HG02759 (cell line): ENCODE measurements at regions not wholly inside any gene's neighbourhood (a gene's known extent, or its start where the extent isn't known, plus 50 kb on each side); places are given as distances from the start of the nearest gene placed in this dataset.
A peak's percentile ranks its signal among the peaks of the same experiment; 100 is the strongest.
"Not testable (repeated sequence)": the region's sequence is repeated elsewhere in the genome, so short reads cannot be mapped to it uniquely, and the experiment has no call there.

ENCODE experiments used
- ATAC-seq: cut with Tn5 transposase; IDR thresholded peaks from one replicate; pipeline ENCODE4 v1.9.1; 2021; ENCODE audit warnings: mild to moderate bottlenecking, moderate library complexity; ENCODE audit not compliant: unreplicated experiment

GRCh38 chr9:7545371-7546165 lies 254.0 kb downstream of the DMAC1 start:
- ATAC-seq, result no peak

- no peak for ATAC-seq
These were observed 256.9 kb downstream of the DMAC1 start for GRCh38 chr9:7542693-7543092.

GRCh38 chr9:7542126-7542525 lies 257.5 kb downstream of the DMAC1 start:
- no peak for ATAC-seq

- ATAC-seq, result peak; percentile 92
These were observed 263.2 kb downstream of the DMAC1 start for GRCh38 chr9:7536310-7536939.

DNA sequence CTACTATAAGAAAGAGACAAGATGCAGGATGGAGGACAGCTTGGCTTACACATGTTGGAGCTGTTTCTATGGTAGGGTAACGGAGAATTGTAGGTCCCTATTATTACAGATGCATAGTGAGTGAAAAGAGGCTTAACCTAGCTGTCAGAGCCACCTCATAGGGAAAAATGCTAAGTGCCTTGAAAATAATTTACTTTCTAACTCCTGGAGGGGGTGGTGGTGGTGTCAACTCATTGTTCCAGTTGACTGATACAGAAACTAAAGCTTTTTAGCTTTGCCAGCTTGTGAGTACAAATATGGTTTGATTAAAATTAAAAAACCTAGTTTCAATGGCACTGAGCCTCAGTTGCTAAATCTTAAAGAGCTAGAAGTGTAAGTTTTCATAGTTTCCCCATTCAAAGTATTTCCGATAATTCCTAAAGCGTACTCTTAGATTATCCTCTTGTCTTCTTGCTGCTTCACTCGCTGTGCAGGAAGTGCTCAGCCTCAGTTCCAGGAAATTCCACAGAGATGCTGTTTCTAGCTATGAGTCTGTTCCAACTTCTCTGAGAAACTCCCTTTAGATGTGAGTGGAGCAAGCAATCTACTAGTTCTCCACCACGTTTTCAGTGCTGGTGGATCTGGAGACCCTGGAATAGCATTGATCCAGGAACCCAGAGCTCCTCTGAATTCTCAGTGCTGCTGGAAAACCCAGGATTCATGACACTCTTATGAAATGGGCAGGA lies 265.2 kb downstream of the DMAC1 start:
- no peak for ATAC-seq

DNA sequence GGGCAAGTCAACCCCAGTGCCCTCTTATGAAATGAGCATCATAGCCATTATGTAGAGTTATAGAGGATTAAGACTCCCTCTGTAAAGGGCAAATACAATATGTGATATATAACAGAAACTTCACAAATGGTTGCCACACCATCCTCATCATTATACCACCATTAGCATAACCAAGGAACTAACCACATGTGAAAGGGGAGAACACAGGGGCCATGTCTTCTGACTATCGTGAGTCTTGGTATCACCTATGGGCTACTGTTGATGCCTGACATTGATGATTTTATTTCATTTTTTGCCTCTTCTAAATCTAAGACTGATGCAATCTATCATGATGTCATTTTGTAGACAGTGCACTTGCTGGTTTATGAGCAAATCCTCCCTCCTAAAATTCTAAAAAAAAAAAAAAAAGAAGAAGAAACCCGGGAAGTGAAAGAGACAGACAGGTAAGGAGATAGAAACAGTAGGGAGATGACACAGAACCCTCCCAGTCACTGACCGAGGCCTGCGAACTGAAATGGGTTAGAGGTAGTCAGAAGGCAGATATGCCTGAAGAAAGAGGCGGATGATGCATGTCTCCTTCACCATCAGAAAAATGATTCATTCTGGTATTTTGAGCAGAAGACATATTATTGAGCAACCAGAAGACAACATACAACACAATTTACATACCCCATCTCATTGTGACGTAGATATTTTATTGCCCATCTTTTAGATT lies 266.0 kb downstream of the DMAC1 start:
- ATAC-seq, result no peak

- no peak for ATAC-seq
These were observed 276.0 kb downstream of the DMAC1 start for GRCh38 chr9:7523426-7524043.

GRCh38 chr9:7520396-7520795 lies 279.2 kb downstream of the DMAC1 start:
- no peak for ATAC-seq

DNA sequence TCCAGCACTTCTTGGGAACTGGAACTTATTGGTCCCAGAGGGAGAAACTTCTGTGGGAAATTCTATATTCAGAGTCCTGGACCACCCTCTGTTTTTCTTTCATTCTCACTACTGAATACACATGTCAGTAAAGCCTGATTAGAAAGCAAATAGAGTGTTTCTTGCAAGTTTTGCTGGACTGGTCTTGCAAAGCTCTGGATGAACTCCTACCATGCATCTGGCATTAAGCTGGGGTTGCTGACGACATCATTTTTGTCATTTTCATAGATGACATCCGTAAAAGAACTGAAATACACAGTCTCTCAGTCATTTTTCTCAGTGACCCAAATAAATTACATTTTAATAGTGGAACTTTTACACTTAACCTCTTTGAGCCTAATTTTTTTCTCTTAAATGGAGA lies 283.2 kb downstream of the DMAC1 start:
- no peak for ATAC-seq

GRCh38 chr9:7510199-7510598 lies 289.4 kb downstream of the DMAC1 start:
- no peak for ATAC-seq

- ATAC-seq, result no peak
These were observed 289.9 kb downstream of the DMAC1 start for GRCh38 chr9:7509576-7510145.

DNA sequence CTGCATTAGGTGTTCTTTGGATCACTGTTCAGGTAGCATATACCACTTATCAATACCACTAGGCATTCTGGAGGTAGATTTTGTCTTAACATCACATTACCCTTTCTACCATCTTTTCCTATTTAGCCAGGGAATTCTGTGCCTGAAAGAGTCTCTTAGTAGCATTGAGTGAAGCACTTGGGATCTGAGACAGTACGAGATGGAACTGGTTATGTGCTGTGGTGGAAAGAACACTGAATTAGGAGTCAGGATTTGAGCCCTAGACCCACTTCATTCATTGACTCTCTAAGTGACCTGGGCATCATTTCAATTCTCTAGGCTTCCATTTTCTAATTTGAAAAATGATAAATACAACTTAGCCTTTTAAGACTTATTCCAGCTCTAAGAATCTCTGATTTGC lies 291.1 kb downstream of the DMAC1 start:
- no peak for ATAC-seq

- ATAC-seq, result no peak
These were observed 291.9 kb downstream of the DMAC1 start for GRCh38 chr9:7507566-7508270.

GRCh38 chr9:7507026-7507425 lies 292.6 kb downstream of the DMAC1 start:
- ATAC-seq, result no peak

GRCh38 chr9:7500521-7500920 lies 299.1 kb downstream of the DMAC1 start:
- no peak for ATAC-seq

DNA sequence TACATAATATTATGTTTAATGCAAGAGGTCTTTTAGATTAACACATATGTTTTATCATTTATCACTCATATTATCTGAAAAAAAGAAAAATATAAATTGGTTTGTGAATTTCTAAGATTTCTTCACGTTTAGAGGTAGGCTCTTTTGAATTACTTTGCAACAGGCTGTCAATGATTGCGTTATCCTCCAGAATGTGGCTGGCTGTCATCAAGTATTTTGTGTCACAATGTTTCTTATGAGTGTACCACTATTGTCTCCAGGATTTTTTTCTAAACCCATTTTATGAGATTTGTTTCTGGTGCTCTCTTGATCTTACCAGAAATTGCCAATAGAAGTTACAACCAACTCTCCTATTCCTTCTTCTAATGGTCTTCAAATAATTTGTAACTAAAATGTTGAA lies 307.9 kb downstream of the DMAC1 start:
- no peak for ATAC-seq

GRCh38 chr9:7490317-7491108 lies 309.1 kb downstream of the DMAC1 start:
- ATAC-seq, result no peak

GRCh38 chr9:7489036-7489435 lies 310.5 kb downstream of the DMAC1 start:
- no peak for ATAC-seq

- not testable (repeated sequence) for ATAC-seq
These were observed 315.6 kb downstream of the DMAC1 start for GRCh38 chr9:7484014-7484413.
